SK-N-SH (cell line): ENCODE measurements at regions not wholly inside any gene's neighbourhood (a gene's known extent, or its start where the extent isn't known, plus 50 kb on each side); places are given as distances from the start of the nearest gene placed in this dataset.
"Not testable (repeated sequence)": the region's sequence is repeated elsewhere in the genome, so short reads cannot be mapped to it uniquely, and the experiment has no call there.

Source experiments
- CTCF ChIA-PET: fragments of 300-600, 350-600 bp; formaldehyde crosslinking; extraction: SDS; loops from one replicate; lab custom pipeline; 2021; lab: Yijun Ruan, JAX
- POLR2A ChIA-PET: fragments of 350-600 bp; sonication (Branson Sonifier 250); formaldehyde crosslinking; extraction: SDS; loops from one replicate; lab custom pipeline; 2020; ENCODE audit warnings: antibody characterized with exemption, inconsistent platforms; lab: Yijun Ruan, JAX
- DNase-seq: peaks from one replicate; pipeline ENCODE4 v3.0.0; 2012
- H2AFZ ChIP-seq: fragments of 200-600 bp; sonication (generic); 2 replicates; pipeline ENCODE4 v1.8.1; 2016; ENCODE audit warnings: antibody characterized with exemption, mild to moderate bottlenecking, low read depth
- H3F3A ChIP-seq: fragments of 200-600 bp; sonication (generic); replicated peaks from 2 replicates; pipeline ENCODE3; 2016; ENCODE audit warnings: antibody characterized with exemption, mild to moderate bottlenecking; ENCODE audit not compliant: insufficient read depth
- H3K27ac ChIP-seq, 2 experiments: fragments of 200-500 bp in 1 of 2; fragments of 200-600 bp in 1 of 2; sonication (Bioruptor generic) in 1 of 2; sonication (generic), shearing (Covaris generic) in 1 of 2; 2 replicates each; pipeline versions ENCODE4 v1.5.1 to v1.6.1; 2014 to 2016; ENCODE audit warnings: low read depth in 2 of 2, inconsistent platforms in 1 of 2, low read length in 1 of 2, mild to moderate bottlenecking in 1 of 2, mixed read lengths in 1 of 2
- H3K27me3 ChIP-seq: fragments of 200-600 bp; sonication (generic), shearing (Covaris generic); 2 replicates; pipeline ENCODE4 v1.6.1; 2016; ENCODE audit warnings: mixed run types; ENCODE audit not compliant: insufficient read depth
- H3K36me3 ChIP-seq, 2 experiments: fragments of 200-500 bp in 1 of 2; fragments of 200-600 bp in 1 of 2; sonication (Bioruptor generic) in 1 of 2; sonication (generic) in 1 of 2; replicated peaks in 1 of 2; 2 replicates each; pipeline versions ENCODE3 to v1.5.1; 2014 to 2016; ENCODE audit warnings: low read length in 1 of 2, mild to moderate bottlenecking in 1 of 2; ENCODE audit not compliant: insufficient read depth in 2 of 2, control insufficient read depth in 1 of 2
- H3K4me1 ChIP-seq, 2 experiments: fragments of 200-500 bp in 1 of 2; fragments of 200-600 bp in 1 of 2; sonication (Bioruptor generic) in 1 of 2; sonication (generic), shearing (Covaris generic) in 1 of 2; 2 replicates each; pipeline versions ENCODE4 v1.5.1 to v1.6.1; 2014 to 2016; ENCODE audit warnings: low read depth in 1 of 2, low read length in 1 of 2, mixed run types in 1 of 2; ENCODE audit not compliant: insufficient read depth in 2 of 2, control insufficient read depth in 1 of 2
- H3K4me2 ChIP-seq: fragments of 200-600 bp; sonication (generic), shearing (Covaris generic); 2 replicates; pipeline ENCODE4 v1.6.1; 2017; ENCODE audit warnings: mixed run types
- H3K4me3 ChIP-seq, 2 experiments: fragments of 200-500 bp in 1 of 2; fragments of 200-600 bp in 1 of 2; sonication (Bioruptor generic) in 1 of 2; sonication (generic), shearing (Covaris generic) in 1 of 2; 2 replicates each; pipeline versions ENCODE4 v1.5.1 to v1.8.1; 2014 to 2016; ENCODE audit warnings: low read depth in 2 of 2, inconsistent platforms in 1 of 2, low read length in 1 of 2, mild to moderate bottlenecking in 1 of 2, mixed read lengths in 1 of 2, moderate library complexity in 1 of 2
- H3K79me2 ChIP-seq: fragments of 200-600 bp; sonication (generic); 2 replicates; pipeline ENCODE4 v1.8.1; 2017; ENCODE audit warnings: mild to moderate bottlenecking; ENCODE audit not compliant: insufficient read depth
- H3K9ac ChIP-seq: fragments of 200-600 bp; sonication (generic); 2 replicates; pipeline ENCODE4 v1.6.1; 2017; ENCODE audit warnings: mixed run types
- H3K9me2 ChIP-seq: fragments of 200-600 bp; sonication (generic); 2 replicates; pipeline ENCODE4 v1.6.1; 2017; ENCODE audit warnings: mixed run types
- H3K9me3 ChIP-seq: fragments of 200-600 bp; sonication (generic); 2 replicates; pipeline ENCODE4 v1.6.1; 2017; ENCODE audit warnings: mixed run types, mild to moderate bottlenecking, moderate library complexity
- H4K20me1 ChIP-seq: fragments of 200-600 bp; sonication (generic); 2 replicates; pipeline ENCODE4 v1.6.1; 2017; ENCODE audit warnings: mild to moderate bottlenecking, mixed run types; ENCODE audit not compliant: insufficient read depth
- GABPA ChIP-seq: IDR thresholded peaks from 2 replicates; pipeline ENCODE4 v1.4.0; 2012; ENCODE audit warnings: low read depth, mild to moderate bottlenecking
- MXI1 ChIP-seq: IDR thresholded peaks from 2 replicates; pipeline ENCODE4 v1.6.1; 2012; ENCODE audit warnings: mild to moderate bottlenecking, low read depth, low read length, improper control_type of control experiment
- RFX5 ChIP-seq: IDR thresholded peaks from 2 replicates; pipeline ENCODE4 v1.6.1; 2012; ENCODE audit warnings: mild to moderate bottlenecking, improper control_type of control experiment, low read length
- SIN3A ChIP-seq: IDR thresholded peaks from 2 replicates; pipeline ENCODE4 v1.6.1; 2012; ENCODE audit warnings: low read depth, mild to moderate bottlenecking, low read length, moderate library complexity, borderline replicate concordance
- TAF1 ChIP-seq: IDR thresholded peaks from 2 replicates; pipeline ENCODE4 v1.6.1; 2012; ENCODE audit warnings: low read depth, mild to moderate bottlenecking, low read length, moderate library complexity, borderline replicate concordance
- TEAD4 ChIP-seq: IDR thresholded peaks from 2 replicates; pipeline ENCODE4 v1.4.0; 2012; ENCODE audit warnings: mild to moderate bottlenecking, borderline replicate concordance; ENCODE audit not compliant: insufficient read depth
- WGBS: methylation state at CpG from one replicate; pipeline ENCODE4 v1.1.6; 2017; ENCODE audit warnings: low lambda C conversion rate; 5-methylcytosine and 5-hydroxymethylcytosine counted together
- TF ChIP-seq, protein P1 (sequence below): fragments of 200-600 bp; sonication (generic); IDR thresholded peaks from 2 replicates; pipeline ENCODE4 v1.6.1; 2017; ENCODE audit warnings: antibody characterized with exemption, mild to moderate bottlenecking, moderate library complexity
- TF ChIP-seq, protein P2 (sequence below): IDR thresholded peaks from 2 replicates; pipeline ENCODE4; 2012
- TF ChIP-seq, protein P3 (sequence below): IDR thresholded peaks from 2 replicates; pipeline ENCODE4 v1.4.0; 2012; ENCODE audit warnings: low read depth, borderline replicate concordance
- TF ChIP-seq, protein P4 (sequence below): fragments of 150-350 bp; IDR thresholded peaks from 2 replicates; pipeline ENCODE4 v1.6.1; 2016; ENCODE audit warnings: mild to moderate bottlenecking, low read depth, low read length

DNA sequence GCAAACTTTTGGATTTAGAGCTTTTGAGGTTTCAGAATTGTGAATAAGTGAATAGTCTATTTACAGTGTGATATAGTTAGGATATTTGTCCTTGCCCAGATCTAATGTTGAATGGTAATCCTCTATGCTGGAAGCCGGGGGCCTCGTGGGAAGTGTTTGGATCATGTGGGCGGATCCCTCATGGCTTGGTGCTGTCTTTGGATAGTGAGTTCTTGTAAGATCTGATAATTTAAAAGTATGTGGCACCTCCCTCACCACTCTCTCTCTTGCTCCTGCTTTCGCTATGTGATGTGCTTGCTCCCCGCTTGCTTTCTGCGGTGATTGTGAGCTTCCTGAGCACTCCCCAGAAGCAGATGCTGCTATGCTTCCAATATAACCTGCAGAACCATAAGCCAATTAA, 128.0 kb upstream of the KCNJ3 start:
- POLR2A ChIA-PET = no interaction called here
- Histone ChIP-seq H3K9me2 (no peaks in the 10 kb centered on the region), H4K20me1 (no peaks in the 10 kb centered on the region), H3K27ac (no peak overlapping the region), H3K9ac (no peak overlapping the region), H3K4me1 (no peaks in the 10 kb centered on the region), H3K4me2 (no peak overlapping the region), H3F3A (no peaks in the 10 kb centered on the region), H3K4me3 (no peak overlapping the region), H3K27me3 (no peaks in the 10 kb centered on the region), H2AFZ (no peak overlapping the region), H3K9me3 (no peaks in the 10 kb centered on the region), H3K79me2 (no peaks in the 10 kb centered on the region), H3K36me3 (no peaks in the 10 kb centered on the region)
- DNase-seq = no peak
- TF ChIP-seq, protein P1, sequence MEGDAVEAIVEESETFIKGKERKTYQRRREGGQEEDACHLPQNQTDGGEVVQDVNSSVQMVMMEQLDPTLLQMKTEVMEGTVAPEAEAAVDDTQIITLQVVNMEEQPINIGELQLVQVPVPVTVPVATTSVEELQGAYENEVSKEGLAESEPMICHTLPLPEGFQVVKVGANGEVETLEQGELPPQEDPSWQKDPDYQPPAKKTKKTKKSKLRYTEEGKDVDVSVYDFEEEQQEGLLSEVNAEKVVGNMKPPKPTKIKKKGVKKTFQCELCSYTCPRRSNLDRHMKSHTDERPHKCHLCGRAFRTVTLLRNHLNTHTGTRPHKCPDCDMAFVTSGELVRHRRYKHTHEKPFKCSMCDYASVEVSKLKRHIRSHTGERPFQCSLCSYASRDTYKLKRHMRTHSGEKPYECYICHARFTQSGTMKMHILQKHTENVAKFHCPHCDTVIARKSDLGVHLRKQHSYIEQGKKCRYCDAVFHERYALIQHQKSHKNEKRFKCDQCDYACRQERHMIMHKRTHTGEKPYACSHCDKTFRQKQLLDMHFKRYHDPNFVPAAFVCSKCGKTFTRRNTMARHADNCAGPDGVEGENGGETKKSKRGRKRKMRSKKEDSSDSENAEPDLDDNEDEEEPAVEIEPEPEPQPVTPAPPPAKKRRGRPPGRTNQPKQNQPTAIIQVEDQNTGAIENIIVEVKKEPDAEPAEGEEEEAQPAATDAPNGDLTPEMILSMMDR = no peak
- TF ChIP-seq GABPA (no peak), MXI1 (no peak), TEAD4 (no peak), TAF1 (no peak), SIN3A (no peak), RFX5 (no peak)
- TF ChIP-seq, protein P2, sequence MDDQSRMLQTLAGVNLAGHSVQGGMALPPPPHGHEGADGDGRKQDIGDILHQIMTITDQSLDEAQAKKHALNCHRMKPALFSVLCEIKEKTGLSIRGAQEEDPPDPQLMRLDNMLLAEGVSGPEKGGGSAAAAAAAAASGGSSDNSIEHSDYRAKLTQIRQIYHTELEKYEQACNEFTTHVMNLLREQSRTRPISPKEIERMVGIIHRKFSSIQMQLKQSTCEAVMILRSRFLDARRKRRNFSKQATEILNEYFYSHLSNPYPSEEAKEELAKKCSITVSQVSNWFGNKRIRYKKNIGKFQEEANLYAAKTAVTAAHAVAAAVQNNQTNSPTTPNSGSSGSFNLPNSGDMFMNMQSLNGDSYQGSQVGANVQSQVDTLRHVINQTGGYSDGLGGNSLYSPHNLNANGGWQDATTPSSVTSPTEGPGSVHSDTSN = no peak
- TF ChIP-seq, protein P3, sequence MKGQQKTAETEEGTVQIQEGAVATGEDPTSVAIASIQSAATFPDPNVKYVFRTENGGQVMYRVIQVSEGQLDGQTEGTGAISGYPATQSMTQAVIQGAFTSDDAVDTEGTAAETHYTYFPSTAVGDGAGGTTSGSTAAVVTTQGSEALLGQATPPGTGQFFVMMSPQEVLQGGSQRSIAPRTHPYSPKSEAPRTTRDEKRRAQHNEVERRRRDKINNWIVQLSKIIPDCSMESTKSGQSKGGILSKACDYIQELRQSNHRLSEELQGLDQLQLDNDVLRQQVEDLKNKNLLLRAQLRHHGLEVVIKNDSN = no peak
- TF ChIP-seq, protein P4, sequence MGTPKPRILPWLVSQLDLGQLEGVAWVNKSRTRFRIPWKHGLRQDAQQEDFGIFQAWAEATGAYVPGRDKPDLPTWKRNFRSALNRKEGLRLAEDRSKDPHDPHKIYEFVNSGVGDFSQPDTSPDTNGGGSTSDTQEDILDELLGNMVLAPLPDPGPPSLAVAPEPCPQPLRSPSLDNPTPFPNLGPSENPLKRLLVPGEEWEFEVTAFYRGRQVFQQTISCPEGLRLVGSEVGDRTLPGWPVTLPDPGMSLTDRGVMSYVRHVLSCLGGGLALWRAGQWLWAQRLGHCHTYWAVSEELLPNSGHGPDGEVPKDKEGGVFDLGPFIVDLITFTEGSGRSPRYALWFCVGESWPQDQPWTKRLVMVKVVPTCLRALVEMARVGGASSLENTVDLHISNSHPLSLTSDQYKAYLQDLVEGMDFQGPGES = no peak
- WGBS = 56% methylated on average over 6 of the region's 6 CpGs
- CTCF ChIA-PET = no interaction called here

DNA sequence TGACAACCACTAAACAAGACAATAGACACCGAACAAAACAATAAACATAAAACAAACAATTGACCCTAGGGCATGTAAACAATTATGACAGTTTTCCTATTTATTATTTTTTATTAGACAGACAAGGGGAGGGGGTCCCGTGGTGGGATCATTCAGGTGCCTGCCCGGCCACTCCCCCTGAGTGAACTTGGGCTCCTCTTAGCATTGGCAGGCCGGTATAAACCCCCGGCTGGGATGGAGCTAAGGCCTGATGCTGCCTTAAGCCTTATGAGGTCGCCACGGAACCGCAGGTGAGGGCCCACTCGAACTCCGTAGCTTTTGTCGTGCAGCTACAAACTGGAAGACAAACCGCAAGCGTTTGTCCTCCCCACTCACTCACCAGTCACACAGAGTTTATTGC, 121.8 kb upstream of the KCNJ3 start:
- H3K4me3 ChIP-seq, H4K20me1 ChIP-seq, H3F3A ChIP-seq, H2AFZ ChIP-seq, POLR2A ChIA-PET, CTCF ChIA-PET, H3K9ac ChIP-seq, H3K27ac ChIP-seq, DNase-seq, H3K79me2 ChIP-seq, H3K4me1 ChIP-seq, H3K27me3 ChIP-seq, H3K9me3 ChIP-seq, H3K4me2 ChIP-seq, H3K36me3 ChIP-seq, H3K9me2 ChIP-seq: not testable (repeated sequence)
- 49% methylated on average over 13 of the region's 13 CpGs for WGBS
